DND-41 (cell line): ENCODE measurements at regions not wholly inside any gene's neighbourhood (a gene's known extent, or its start where the extent isn't known, plus 50 kb on each side); places are given as distances from the start of the nearest gene placed in this dataset.
"Not testable (repeated sequence)": the region's sequence is repeated elsewhere in the genome, so short reads cannot be mapped to it uniquely, and the experiment has no call there.

ENCODE experiments used
- CTCF ChIP-seq: IDR thresholded peaks from 2 replicates; pipeline ENCODE4 v1.5.1; 2012; ENCODE audit warnings: borderline replicate concordance, low read length, moderate library complexity, mild to moderate bottlenecking; ENCODE audit not compliant: poor library complexity, severe bottlenecking; ENCODE audit errors: extremely low read depth
- EZH2 ChIP-seq: IDR thresholded peaks from 3 replicates; pipeline ENCODE4 v1.6.1; 2012; ENCODE audit warnings: borderline replicate concordance, low read depth, mild to moderate bottlenecking, moderate library complexity, low read length, inconsistent platforms; ENCODE audit not compliant: severe bottlenecking

GRCh38 chr17:15802917-15803316 lies 70.8 kb downstream of the TBC1D26 start:
- not testable (repeated sequence) for TF ChIP-seq CTCF, EZH2
